IPS-11a (cell line): ENCODE measurements at regions not wholly inside any gene's neighbourhood (a gene's known extent, or its start where the extent isn't known, plus 50 kb on each side); places are given as distances from the start of the nearest gene placed in this dataset.

ENCODE experiments used
- H3K4me3 ChIP-seq: one replicate; pipeline ENCODE4 v1.5.1; 2013; ENCODE audit warnings: low read depth, low read length, control low read depth

- H3K4me3 ChIP-seq: no peak overlapping the region
Measured at GRCh38 chr5:87877495-87877894, 391.1 kb downstream of the TMEM161B start.

GRCh38 chr5:87877023-87877422 is 391.6 kb downstream of the TMEM161B start:
- H3K4me3 ChIP-seq: no peak overlapping the region

GRCh38 chr5:87876616-87877015 is 392.0 kb downstream of the TMEM161B start:
- no peak overlapping the region for H3K4me3 ChIP-seq

- no peak overlapping the region for H3K4me3 ChIP-seq
Measured at GRCh38 chr5:87872986-87873385, 395.7 kb downstream of the TMEM161B start.

- H3K4me3 ChIP-seq: no peak overlapping the region
Measured at GRCh38 chr5:87868792-87869191, 399.9 kb downstream of the TMEM161B start.

- H3K4me3 ChIP-seq: no peak overlapping the region
Measured at GRCh38 chr5:87867281-87867680, 401.4 kb downstream of the TMEM161B start.

- H3K4me3 ChIP-seq: no peak overlapping the region
Measured at GRCh38 chr5:87853541-87853940, 415.1 kb downstream of the TMEM161B start.

- no peak overlapping the region for H3K4me3 ChIP-seq
Measured at GRCh38 chr5:87851603-87852002, 417.0 kb downstream of the TMEM161B start.

GRCh38 chr5:87850843-87851242 is 417.8 kb downstream of the TMEM161B start:
- no peak overlapping the region for H3K4me3 ChIP-seq

GRCh38 chr5:87845734-87846133 is 422.9 kb downstream of the TMEM161B start:
- no peak overlapping the region for H3K4me3 ChIP-seq

GRCh38 chr5:87844866-87845265 is 423.8 kb downstream of the TMEM161B start:
- no peak overlapping the region for H3K4me3 ChIP-seq

- H3K4me3 ChIP-seq: no peak overlapping the region
Measured at GRCh38 chr5:87844449-87844848, 424.2 kb downstream of the TMEM161B start.

GRCh38 chr5:87836696-87837095 is 424.0 kb upstream of the CCNH start:
- H3K4me3 ChIP-seq: no peak overlapping the region

- no peak overlapping the region for H3K4me3 ChIP-seq
Measured at GRCh38 chr5:87831499-87831898, 418.8 kb upstream of the CCNH start.

- H3K4me3 ChIP-seq: no peak overlapping the region
Measured at GRCh38 chr5:87829217-87829551, 416.5 kb upstream of the CCNH start.

GRCh38 chr5:87828545-87829216 is 416.0 kb upstream of the CCNH start:
- no peak overlapping the region for H3K4me3 ChIP-seq

- no peak overlapping the region for H3K4me3 ChIP-seq
Measured at GRCh38 chr5:87827539-87827938, 414.8 kb upstream of the CCNH start.

- no peak overlapping the region for H3K4me3 ChIP-seq
Measured at GRCh38 chr5:87826507-87826906, 413.8 kb upstream of the CCNH start.

- no peak overlapping the region for H3K4me3 ChIP-seq
Measured at GRCh38 chr5:87825583-87825982, 412.9 kb upstream of the CCNH start.

GRCh38 chr5:87807783-87808182 is 395.1 kb upstream of the CCNH start:
- H3K4me3 ChIP-seq: no peak overlapping the region

- H3K4me3 ChIP-seq: no peak overlapping the region
Measured at GRCh38 chr5:87803352-87803751, 390.6 kb upstream of the CCNH start.

GRCh38 chr5:87791869-87792268 is 379.1 kb upstream of the CCNH start:
- H3K4me3 ChIP-seq: no peak overlapping the region

- no peak overlapping the region for H3K4me3 ChIP-seq
Measured at GRCh38 chr5:87788416-87788815, 375.7 kb upstream of the CCNH start.
